Heart right ventricle (tissue), 16 donors: ENCODE measurements at regions not wholly inside any gene's neighbourhood (a gene's known extent, or its start where the extent isn't known, plus 50 kb on each side); places are given as distances from the start of the nearest gene placed in this dataset.

Experiments used
- ATAC-seq, 8 donors: fragments of 200-7000 bp; cut with Tn5 transposase; one replicate each; pipeline ENCODE4 v1.9.1; 2020; ENCODE audit warnings: mild to moderate bottlenecking in 8 of 8, moderate library complexity in 8 of 8, moderate number of reproducible peaks in 1 of 8
- DNase-seq, 2 donors: peaks; one replicate each; pipeline ENCODE4 v3.0.0-alpha.2; 2020
- H3K27ac ChIP-seq, 10 donors: fragments of 200-600 bp; sonication (generic) in 2 of 10; one replicate each; pipeline versions ENCODE4 v1.5.0 to v1.8.0; 2020 to 2022; ENCODE audit warnings: mild to moderate bottlenecking in 3 of 10
- H3K27me3 ChIP-seq, 7 donors: fragments of 200-600 bp; one replicate each; pipeline ENCODE4 v1.8.0; 2021 to 2022; ENCODE audit warnings: mild to moderate bottlenecking in 2 of 7
- H3K36me3 ChIP-seq, 9 donors: fragments of 200-600 bp; sonication (generic) in 1 of 9; one replicate each; pipeline versions ENCODE4 v1.5.0 to v1.8.0; 2020 to 2022; ENCODE audit warnings: mild to moderate bottlenecking in 2 of 9
- H3K4me1 ChIP-seq, 9 donors: fragments of 200-600 bp; sonication (generic) in 1 of 9; one replicate each; pipeline versions ENCODE4 v1.5.0 to v1.8.0; 2020 to 2022; ENCODE audit warnings: mild to moderate bottlenecking in 4 of 9
- H3K4me3 ChIP-seq, 10 donors: fragments of 200-600 bp; sonication (generic) in 2 of 10; one replicate each; pipeline versions ENCODE4 v1.5.0 to v1.8.0; 2020 to 2022; ENCODE audit warnings: mild to moderate bottlenecking in 7 of 10, moderate library complexity in 2 of 10
- H3K9me3 ChIP-seq, 11 donors: fragments of 200-600 bp in 10 of 11; sonication (generic) in 2 of 11; one replicate each; pipeline versions ENCODE4 v1.5.0 to v1.8.0; 2013 to 2022; ENCODE audit warnings: mild to moderate bottlenecking in 2 of 11, control low read depth in 1 of 11, moderate library complexity in 1 of 11
- CTCF ChIP-seq, 9 donors: fragments of 200-600 bp; sonication (generic) in 2 of 9; IDR thresholded peaks; one replicate each; pipeline versions ENCODE4 v1.5.0 to v1.8.0; 2021 to 2022; ENCODE audit warnings: antibody characterized with exemption in 9 of 9, mild to moderate bottlenecking in 5 of 9, moderate library complexity in 1 of 9
- WGBS, 2 donors: extraction: QIAGEN DNeasy Blood & Tissue Kit; methylation state at CpG; one replicate each; pipeline ENCODE4 v1.1.7; 2013; ENCODE audit warnings: inconsistent platforms in 1 of 2; 5-methylcytosine and 5-hydroxymethylcytosine counted together
- intact Hi-C, 10 donors: fragments of 100-400 bp; cut with DNase I; formaldehyde crosslinking; loops; one replicate each; pipeline versions ENCODE4 v1.11.1 to v1.14.2; 2022
- donor health status: Arrhythmogenic right ventricular cardiomyopathy.
- donor health status: ischemic (EF 13 %, LVEDD 7.1; RV severe dilation, severe dysfunction).
- donor health status: healthy with polysubstance abuse.
- donor health status: DM: no; HTN: yes; CAD: no.
- donor health status: DM: no; HTN: no; CAD: no.
- donor health status: ischemic (EF 25% LVEDD 6.9; RV normal size, moderate dysfunction).
- donor health status: ischemic (EF 25% LVEDD 5.7; RV mildly dilated, moderate dysfunction).
- donor health status: healthy.
- donor health status: DM: yes; HTN: yes; CAD: no.
- donor health status: Ischemic cardiomyopathy.
- donor health status: ischemic (EF 35%, LVEDD 5.7; RV mildly dilated, moderate dysfunction).
- donor health status: nonischemic (EF 11% LVEDD 7.7; RV severe dilation, severe dysfunction).
- donor health status: DM: yes; HTN: yes; CAD: no.
- donor health status: PGD.
- donor health status: ischemic (EF 29% LVEDD 5.4; RV normal size, mild dysfunction).
- donor health status: nonischemic (EF 23%, LVEDD 6.1; RV moderate dilation, normal function).

DNA sequence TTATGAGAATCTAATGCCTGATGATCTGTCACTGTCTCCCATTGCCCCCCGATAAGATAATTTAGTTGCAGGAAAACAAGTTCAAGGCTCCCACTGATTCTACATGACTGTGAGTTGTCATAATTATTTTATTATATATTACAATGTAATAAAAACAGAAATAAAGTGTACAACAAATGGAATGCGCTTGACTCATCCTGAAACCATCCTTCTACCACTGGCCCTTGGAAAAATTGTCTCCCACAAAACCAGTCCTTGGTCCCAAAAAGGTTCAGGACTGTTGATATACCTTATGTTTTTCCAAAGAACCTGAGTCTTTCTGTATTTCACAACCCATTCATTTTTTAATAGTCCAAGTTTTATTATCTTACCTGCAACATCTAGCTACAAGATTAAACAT lies 403.5 kb downstream of the TAF11L14 start:
- no peaks in the 10 kb centered on the region for H3K36me3 ChIP-seq
- no peak for TF ChIP-seq CTCF (IDR thresholded peaks at IDR 0.05)
- ATAC-seq (no peak), DNase-seq (no peak)
- no peak overlapping the region for H3K4me3 ChIP-seq
- no peak overlapping the region for H3K27ac ChIP-seq
- WGBS, 2 donors = 84 to 87% methylated on average over 2 of the region's 2 CpGs
- peaks cover 0 to 5% (median 0%) of the 10 kb centered on the region in 11 donors for H3K9me3 ChIP-seq
- H3K4me1 ChIP-seq = no peaks in the 10 kb centered on the region
- H3K27me3 ChIP-seq = no peaks in the 10 kb centered on the region
- intact Hi-C loops = no loop called here

DNA sequence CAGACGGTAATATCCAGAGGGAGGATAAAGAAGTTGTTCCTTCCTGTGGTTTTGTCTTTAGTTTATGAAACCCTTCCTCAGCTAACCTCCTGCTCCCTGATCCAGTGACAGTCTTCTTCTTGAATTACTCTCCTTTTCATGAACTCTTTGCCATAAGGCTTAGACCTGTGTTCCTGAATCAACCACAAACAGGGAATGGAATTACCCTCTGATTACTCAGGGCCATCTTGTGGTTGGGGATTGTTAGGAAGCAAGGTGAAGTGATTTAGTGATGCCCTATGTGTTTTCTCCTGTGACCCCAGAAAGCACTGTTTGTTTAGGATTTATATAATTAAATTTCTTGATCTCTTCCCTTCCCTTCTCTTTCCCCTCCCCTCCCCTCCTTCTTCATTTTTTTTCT lies 409.1 kb downstream of the TAF11L14 start:
- DNase-seq (no peak), ATAC-seq (no peak)
- intact Hi-C loops = no loop called here
- Histone ChIP-seq H3K4me3 (no peak overlapping the region), H3K9me3 (peaks cover 0 to 9% (median 0%) of the 10 kb centered on the region in 11 donors), H3K27me3 (no peaks in the 10 kb centered on the region), H3K27ac (no peak overlapping the region), H3K4me1 (no peaks in the 10 kb centered on the region), H3K36me3 (no peaks in the 10 kb centered on the region)
- 58 to 62% methylated on average over 1 of the region's 1 CpG for WGBS, 2 donors
- TF ChIP-seq CTCF (IDR thresholded peaks at IDR 0.05) = no peak

DNA sequence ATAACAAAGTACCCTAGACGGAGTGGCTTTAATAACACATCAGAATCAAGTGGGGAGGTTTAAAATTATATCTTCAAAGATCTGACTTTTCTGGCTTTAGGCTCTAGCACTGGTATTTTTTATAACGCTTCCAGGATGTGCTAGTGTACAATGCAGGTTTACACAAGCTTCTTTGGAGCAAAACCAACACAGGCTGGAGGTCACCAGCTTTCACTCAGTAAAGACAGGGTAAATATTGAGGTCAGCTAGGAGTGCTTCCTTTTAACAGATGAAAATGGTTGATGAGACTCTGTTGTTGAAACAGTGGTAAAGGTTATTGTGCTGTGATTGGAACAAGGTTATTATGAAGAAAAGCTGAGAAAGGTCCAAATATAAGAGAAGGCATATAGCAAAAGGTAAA lies 414.2 kb downstream of the TAF11L14 start:
- H3K4me1 ChIP-seq = no peaks in the 10 kb centered on the region
- intact Hi-C loops = no loop called here
- no peak for DNase-seq
- no peaks in the 10 kb centered on the region for H3K27me3 ChIP-seq
- H3K4me3 ChIP-seq = no peak overlapping the region
- H3K9me3 ChIP-seq = peaks cover 0 to 3% (median 0%) of the 10 kb centered on the region in 11 donors
- no peak overlapping the region for H3K27ac ChIP-seq
- no peak for TF ChIP-seq CTCF (IDR thresholded peaks at IDR 0.05)
- ATAC-seq = no peak
- 48 to 49% methylated on average over 2 of the region's 2 CpGs for WGBS, 2 donors
- H3K36me3 ChIP-seq = no peaks in the 10 kb centered on the region

GRCh38 chr5:18050345-18050744 lies 416.1 kb downstream of the TAF11L14 start:
- Histone ChIP-seq H3K27me3 (no peaks in the 10 kb centered on the region), H3K9me3 (peaks cover 0 to 3% (median 0%) of the 10 kb centered on the region in 11 donors), H3K4me1 (no peaks in the 10 kb centered on the region), H3K27ac (no peak overlapping the region), H3K36me3 (no peaks in the 10 kb centered on the region), H3K4me3 (no peak overlapping the region)
- intact Hi-C loops = no loop called here
- no peak for TF ChIP-seq CTCF (IDR thresholded peaks at IDR 0.05)
- no peak for DNase-seq
- ATAC-seq = no peak
- 81 to 90% methylated on average over 1 of the region's 1 CpG for WGBS, 2 donors

DNA sequence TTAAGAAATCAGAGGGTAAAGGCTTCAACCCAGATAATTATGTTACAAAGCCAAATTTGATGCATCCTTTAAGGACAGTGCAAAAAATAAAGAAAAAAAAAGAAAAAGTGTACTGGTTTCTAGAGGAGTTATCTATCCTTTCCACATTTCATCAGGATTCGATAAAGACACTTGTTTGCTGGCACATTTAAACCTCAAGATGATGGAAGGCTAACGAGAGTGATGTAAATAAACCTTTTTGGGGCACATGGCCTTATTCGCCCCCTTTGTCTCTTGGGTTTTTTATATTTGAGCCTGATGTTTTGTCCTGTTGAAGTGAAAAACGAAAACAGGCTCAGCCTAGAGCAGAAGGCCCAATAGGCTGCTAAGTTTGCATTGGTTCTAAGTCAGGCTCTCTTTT lies 416.5 kb downstream of the TAF11L14 start:
- Histone ChIP-seq H3K36me3 (no peaks in the 10 kb centered on the region), H3K27me3 (no peaks in the 10 kb centered on the region), H3K4me3 (no peak overlapping the region), H3K9me3 (peaks cover 0 to 3% (median 0%) of the 10 kb centered on the region in 11 donors), H3K27ac (no peak overlapping the region), H3K4me1 (no peaks in the 10 kb centered on the region)
- no peak for TF ChIP-seq CTCF (IDR thresholded peaks at IDR 0.05)
- DNase-seq = no peak
- WGBS, 2 donors = 40 to 48% methylated on average over 4 of the region's 4 CpGs
- no peak for ATAC-seq
- intact Hi-C loops = no loop called here
